PC-3 (cell line): ENCODE measurements at regions not wholly inside any gene's neighbourhood (a gene's known extent, or its start where the extent isn't known, plus 50 kb on each side); places are given as distances from the start of the nearest gene placed in this dataset.

Source experiments
- ATAC-seq: fragments of 200-7000 bp; cut with Tn5 transposase; 2 replicates; pipeline ENCODE4 v1.9.1; 2020; ENCODE audit warnings: mild to moderate bottlenecking, moderate library complexity
- BruUV-seq: library from RNA; stranded (reverse); fragments of 400-500 nt; replicated peaks from 2 replicates; lab custom pipeline; 2021; lab: Mats Ljungman, UMichigan
- CTCF ChIA-PET: fragments of 300-600 bp; sonication (Branson Sonifier 250); formaldehyde crosslinking; loops from one replicate; lab custom pipeline; 2022; ENCODE audit warnings: antibody characterized with exemption; lab: Charles Lee
- POLR2A ChIA-PET: fragments of 300-600 bp; sonication (Branson Sonifier 250); formaldehyde crosslinking; loops from one replicate; lab custom pipeline; 2022; ENCODE audit warnings: antibody characterized with exemption; ENCODE audit not compliant: unreplicated experiment; lab: Charles Lee
- DNase-seq: peaks from one replicate; pipeline ENCODE4 v3.0.0-alpha.2; 2015
- H2AFZ ChIP-seq: fragments of 300-600 bp; sonication (generic); 2 replicates; pipeline ENCODE4 v1.6.0; 2016; ENCODE audit warnings: antibody characterized with exemption, low read length
- H3F3A ChIP-seq: fragments of 300-600 bp; sonication (generic); one replicate; pipeline ENCODE4 v1.6.0; 2017; ENCODE audit warnings: antibody characterized with exemption, low read length, control low read depth, mild to moderate bottlenecking; ENCODE audit not compliant: unreplicated experiment
- H3K27ac ChIP-seq: fragments of 300-600 bp; sonication (generic); 2 replicates; pipeline ENCODE4 v1.5.1; 2016; ENCODE audit warnings: mild to moderate bottlenecking, low read length
- H3K27me3 ChIP-seq: fragments of 300-600 bp; sonication (generic); 2 replicates; pipeline ENCODE4 v1.6.1; 2016; ENCODE audit warnings: low read length, mixed read lengths
- H3K36me3 ChIP-seq: fragments of 300-600 bp; sonication (generic); 2 replicates; pipeline ENCODE4 v1.6.1; 2016; ENCODE audit warnings: low read depth, mixed run types, low read length, mixed read lengths
- H3K4me1 ChIP-seq: fragments of 300-600 bp; sonication (generic); 2 replicates; pipeline ENCODE4 v1.5.1; 2016; ENCODE audit warnings: low read length; ENCODE audit not compliant: insufficient read depth
- H3K4me2 ChIP-seq: fragments of 300-600 bp; sonication (generic); 2 replicates; pipeline ENCODE4 v1.6.0; 2016; ENCODE audit warnings: low read length
- H3K4me3 ChIP-seq: fragments of 300-600 bp; sonication (generic); 2 replicates; pipeline ENCODE4 v1.5.1; 2016; ENCODE audit warnings: mild to moderate bottlenecking, low read length, mixed read lengths
- H3K79me2 ChIP-seq: fragments of 300-600 bp; sonication (generic); 2 replicates; pipeline ENCODE4 v1.6.1; 2017; ENCODE audit warnings: low read length, mixed read lengths
- H3K9ac ChIP-seq: fragments of 300-600 bp; sonication (generic); 2 replicates; pipeline ENCODE4 v1.6.0; 2016; ENCODE audit warnings: mild to moderate bottlenecking, low read length
- H3K9me2 ChIP-seq: fragments of 300-600 bp; sonication (generic); replicated peaks from 2 replicates; pipeline ENCODE4 v1.6.1; 2016; ENCODE audit warnings: mixed run types, low read length, mixed read lengths
- H3K9me3 ChIP-seq: fragments of 300-600 bp; sonication (generic); 2 replicates; pipeline ENCODE4 v1.6.1; 2016; ENCODE audit warnings: low read length, mixed read lengths
- H4K20me1 ChIP-seq: fragments of 300-600 bp; sonication (generic); 2 replicates; pipeline ENCODE4 v1.6.1; 2016; ENCODE audit warnings: low read length, mixed read lengths
- EZH2 ChIP-seq: fragments of 300-600 bp; sonication (generic); IDR thresholded peaks from one replicate; pipeline ENCODE4 v1.6.1; 2017; ENCODE audit warnings: antibody characterized with exemption, mild to moderate bottlenecking, low read length; ENCODE audit not compliant: unreplicated experiment
- EZH2phosphoT487 ChIP-seq: fragments of 300-600 bp; sonication (generic); IDR thresholded peaks from 2 replicates; pipeline ENCODE4 v1.6.1; 2018; ENCODE audit warnings: mild to moderate bottlenecking, antibody characterized with exemption, low read length, borderline replicate concordance
- intact Hi-C: fragments of 100-400 bp; cut with micrococcal nuclease; formaldehyde crosslinking; loops from 2 replicates; pipeline ENCODE4 v1.9.0; 2023
- TF ChIP-seq, protein P1 (sequence below): fragments of 300-600 bp; sonication (generic); conservative IDR thresholded peaks from 2 replicates; pipeline ENCODE4 v1.5.1; 2017; ENCODE audit warnings: antibody characterized with exemption, low read depth, mild to moderate bottlenecking, low read length

DNA sequence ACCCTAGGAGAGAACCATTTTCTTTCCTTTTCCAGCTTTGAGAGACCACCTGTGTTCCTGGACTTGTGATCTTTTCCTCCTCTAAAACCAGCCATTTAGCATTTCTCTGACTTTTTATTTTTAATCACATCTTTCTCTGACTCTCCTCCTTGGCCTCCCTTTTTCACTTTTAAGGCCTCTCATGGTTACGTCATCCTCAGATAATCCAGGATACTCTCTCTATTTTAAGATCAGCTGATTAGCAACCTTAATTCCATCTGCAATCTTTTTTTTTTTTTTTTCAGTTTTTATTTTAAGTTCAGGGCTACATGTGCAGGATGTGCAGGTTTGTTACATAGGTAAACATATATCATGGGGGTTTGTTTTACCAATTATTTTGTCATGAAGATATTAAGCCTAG, 54.0 kb downstream of the RFPL4B start:
- TF ChIP-seq EZH2phosphoT487 (no peak), EZH2 (no peak)
- TF ChIP-seq, protein P1, sequence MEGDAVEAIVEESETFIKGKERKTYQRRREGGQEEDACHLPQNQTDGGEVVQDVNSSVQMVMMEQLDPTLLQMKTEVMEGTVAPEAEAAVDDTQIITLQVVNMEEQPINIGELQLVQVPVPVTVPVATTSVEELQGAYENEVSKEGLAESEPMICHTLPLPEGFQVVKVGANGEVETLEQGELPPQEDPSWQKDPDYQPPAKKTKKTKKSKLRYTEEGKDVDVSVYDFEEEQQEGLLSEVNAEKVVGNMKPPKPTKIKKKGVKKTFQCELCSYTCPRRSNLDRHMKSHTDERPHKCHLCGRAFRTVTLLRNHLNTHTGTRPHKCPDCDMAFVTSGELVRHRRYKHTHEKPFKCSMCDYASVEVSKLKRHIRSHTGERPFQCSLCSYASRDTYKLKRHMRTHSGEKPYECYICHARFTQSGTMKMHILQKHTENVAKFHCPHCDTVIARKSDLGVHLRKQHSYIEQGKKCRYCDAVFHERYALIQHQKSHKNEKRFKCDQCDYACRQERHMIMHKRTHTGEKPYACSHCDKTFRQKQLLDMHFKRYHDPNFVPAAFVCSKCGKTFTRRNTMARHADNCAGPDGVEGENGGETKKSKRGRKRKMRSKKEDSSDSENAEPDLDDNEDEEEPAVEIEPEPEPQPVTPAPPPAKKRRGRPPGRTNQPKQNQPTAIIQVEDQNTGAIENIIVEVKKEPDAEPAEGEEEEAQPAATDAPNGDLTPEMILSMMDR: no peak
- no peak overlapping the region for H2AFZ ChIP-seq
- intact Hi-C loops: no loop called here
- H3K36me3 ChIP-seq: no peaks in the 10 kb centered on the region; the same call in 1 of the 2 replicates
- no peaks in the 10 kb centered on the region for H4K20me1 ChIP-seq
- no peaks in the 10 kb centered on the region for H3F3A ChIP-seq
- no peak for DNase-seq
- no peaks in the 10 kb centered on the region for H3K27me3 ChIP-seq
- no peak overlapping the region for H3K27ac ChIP-seq
- H3K4me2 ChIP-seq: no peak overlapping the region
- no peak for ATAC-seq
- no peaks in the 10 kb centered on the region for H3K79me2 ChIP-seq
- BruUV-seq: no TSS peak
- ChIA-PET POLR2A (no interaction called here), CTCF (no interaction called here)
- H3K9me3 ChIP-seq: no peaks in the 10 kb centered on the region
- no peak overlapping the region for H3K4me3 ChIP-seq
- no peak overlapping the region for H3K9ac ChIP-seq
- no peaks in the 10 kb centered on the region for H3K4me1 ChIP-seq
- no peaks in the 10 kb centered on the region for H3K9me2 ChIP-seq

DNA sequence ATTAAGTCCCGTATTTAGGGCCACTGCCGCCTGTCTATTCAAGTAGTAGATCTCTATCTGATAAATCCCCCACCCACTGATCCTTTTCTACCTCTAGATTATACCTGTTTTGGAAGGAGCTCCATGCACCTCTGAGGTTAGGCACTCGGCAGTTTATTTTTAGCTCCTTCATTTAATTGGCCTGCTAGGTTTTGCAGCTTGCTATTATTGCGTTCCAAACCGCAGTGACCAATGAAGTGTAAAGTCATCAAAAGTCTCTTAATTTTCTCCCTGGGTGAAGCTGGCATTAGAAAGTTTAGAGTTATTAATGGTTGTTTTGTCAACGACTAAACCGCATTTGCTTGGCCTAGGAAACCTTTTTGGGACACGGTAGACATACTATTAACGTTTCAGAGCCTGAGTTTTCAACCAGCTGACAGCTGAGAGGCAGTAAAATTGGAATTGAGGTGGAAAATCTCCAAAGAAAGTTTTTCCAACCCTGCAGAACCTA, 60.0 kb downstream of the RFPL4B start:
- Histone ChIP-seq H3K4me1 (no peaks in the 10 kb centered on the region), H3K27me3 (no peaks in the 10 kb centered on the region), H3K36me3 (no peaks in the 10 kb centered on the region), H3K4me2 (no peak overlapping the region), H3K4me3 (no peak overlapping the region), H3F3A (no peaks in the 10 kb centered on the region), H3K27ac (no peak overlapping the region), H4K20me1 (no peaks in the 10 kb centered on the region), H3K79me2 (no peaks in the 10 kb centered on the region), H3K9ac (no peak overlapping the region), H3K9me2 (no peaks in the 10 kb centered on the region), H3K9me3 (no peaks in the 10 kb centered on the region), H2AFZ (no peak overlapping the region)
- no peak for DNase-seq
- intact Hi-C loops: no loop called here
- ATAC-seq: no peak
- ChIA-PET CTCF (no interaction called here), POLR2A (no interaction called here)
- no TSS peak for BruUV-seq
- TF ChIP-seq EZH2 (no peak), EZH2phosphoT487 (no peak)
- TF ChIP-seq, protein P1: no peak

DNA sequence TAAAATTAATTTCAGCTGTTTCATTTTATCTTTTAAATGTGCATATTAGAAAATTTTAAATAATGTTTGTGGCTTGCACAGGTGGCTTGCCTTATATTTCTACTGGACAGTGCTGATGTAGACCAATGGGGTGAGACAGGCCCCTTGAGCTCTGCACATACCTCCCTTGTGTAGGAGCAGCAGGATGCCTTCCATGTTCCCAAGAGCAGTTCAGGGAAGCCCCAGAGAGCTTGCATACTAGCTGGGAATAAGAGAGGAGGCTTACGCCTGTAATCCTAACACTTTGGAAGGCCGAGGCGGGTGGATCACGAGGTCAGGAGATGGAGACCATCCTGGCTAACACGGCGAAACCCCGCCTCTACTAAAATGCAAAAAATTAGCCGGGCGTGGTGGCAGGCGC, 61.4 kb downstream of the RFPL4B start:
- CTCF ChIA-PET: no interaction called here
- no TSS peak for BruUV-seq

More for the DNA sequence above, 61.4 kb downstream of the RFPL4B start:
- no peaks in the 10 kb centered on the region for H3K27me3 ChIP-seq
- H3K4me2 ChIP-seq: no peak overlapping the region
- ATAC-seq (no peak), DNase-seq (no peak)
- H3K4me3 ChIP-seq: no peak overlapping the region
- no peaks in the 10 kb centered on the region for H4K20me1 ChIP-seq
- no peak overlapping the region for H3K27ac ChIP-seq
- no peak overlapping the region for H2AFZ ChIP-seq
- H3K9me2 ChIP-seq: no peaks in the 10 kb centered on the region
- H3K9ac ChIP-seq: no peak overlapping the region
- H3K79me2 ChIP-seq: no peaks in the 10 kb centered on the region
- intact Hi-C loops: no loop called here
- H3K9me3 ChIP-seq: no peaks in the 10 kb centered on the region
- H3F3A ChIP-seq: no peaks in the 10 kb centered on the region
- POLR2A ChIA-PET: no interaction called here
- no peaks in the 10 kb centered on the region for H3K4me1 ChIP-seq
- H3K36me3 ChIP-seq: no peaks in the 10 kb centered on the region
- no peak for TF ChIP-seq EZH2
- TF ChIP-seq EZH2phosphoT487: no peak
- TF ChIP-seq, protein P1: no peak
